HT1080 (cell line): ENCODE measurements at regions not wholly inside any gene's neighbourhood (a gene's known extent, or its start where the extent isn't known, plus 50 kb on each side); places are given as distances from the start of the nearest gene placed in this dataset.

ENCODE experiments used
- DNase-seq: peaks from one replicate; pipeline ENCODE4 v3.0.0-alpha.2; 2015; ENCODE audit warnings: low read depth

DNA sequence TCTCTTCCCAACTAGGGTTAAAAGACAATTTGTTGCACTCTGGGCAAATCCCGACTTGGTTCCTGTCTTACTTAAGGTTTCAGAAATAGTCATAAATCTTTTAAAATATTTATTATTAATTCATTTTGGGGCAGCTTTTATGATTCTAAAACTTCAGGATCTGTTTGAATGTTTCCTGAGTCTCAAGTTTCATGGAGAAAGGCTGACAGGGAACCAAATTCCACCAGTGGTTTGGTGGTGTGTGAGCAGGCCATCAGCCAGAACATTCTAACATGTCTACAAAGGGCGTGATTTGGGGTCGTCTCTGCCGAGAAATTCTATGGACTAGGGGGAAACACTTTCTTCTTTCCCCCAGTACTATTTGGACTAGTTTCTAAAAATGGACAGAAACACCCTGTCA, 366.4 kb downstream of the ZNF521 start:
- no peak for DNase-seq

DNA sequence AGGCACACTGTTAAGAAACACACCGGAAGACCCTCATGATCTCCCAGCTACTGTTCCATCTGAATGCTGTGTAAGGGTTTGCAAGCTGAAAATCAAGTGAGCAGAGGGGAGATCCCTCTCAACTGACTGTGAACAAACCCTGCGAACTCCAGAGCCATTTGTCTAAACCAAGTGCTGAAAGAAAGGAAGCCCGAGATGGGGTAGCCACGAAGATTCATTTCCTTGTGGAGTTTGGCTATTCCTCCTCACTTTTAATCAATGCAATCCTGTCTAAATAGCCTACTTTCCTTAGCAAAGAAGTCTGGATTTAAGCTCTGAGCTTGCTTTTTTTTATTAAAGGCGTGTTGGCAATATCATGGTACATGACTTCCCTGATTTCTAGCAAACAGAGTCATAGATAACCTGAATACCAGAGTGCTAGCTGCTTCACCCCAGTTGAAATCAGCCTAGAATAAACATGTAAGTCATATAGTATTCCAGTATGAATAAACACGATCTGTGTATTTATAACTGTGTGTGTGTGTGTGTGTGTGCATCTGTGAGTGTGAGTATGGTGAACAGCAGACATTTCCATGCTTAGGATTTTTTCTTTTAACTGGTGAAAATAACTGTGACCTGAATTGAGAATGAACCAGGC, 365.2 kb downstream of the ZNF521 start:
- DNase-seq: no peak

- no peak for DNase-seq
Observed at GRCh38 chr18:24987303-24988252, 364.4 kb downstream of the ZNF521 start.

- no peak for DNase-seq
Observed at GRCh38 chr18:24988253-24988840, 363.6 kb downstream of the ZNF521 start.

DNA sequence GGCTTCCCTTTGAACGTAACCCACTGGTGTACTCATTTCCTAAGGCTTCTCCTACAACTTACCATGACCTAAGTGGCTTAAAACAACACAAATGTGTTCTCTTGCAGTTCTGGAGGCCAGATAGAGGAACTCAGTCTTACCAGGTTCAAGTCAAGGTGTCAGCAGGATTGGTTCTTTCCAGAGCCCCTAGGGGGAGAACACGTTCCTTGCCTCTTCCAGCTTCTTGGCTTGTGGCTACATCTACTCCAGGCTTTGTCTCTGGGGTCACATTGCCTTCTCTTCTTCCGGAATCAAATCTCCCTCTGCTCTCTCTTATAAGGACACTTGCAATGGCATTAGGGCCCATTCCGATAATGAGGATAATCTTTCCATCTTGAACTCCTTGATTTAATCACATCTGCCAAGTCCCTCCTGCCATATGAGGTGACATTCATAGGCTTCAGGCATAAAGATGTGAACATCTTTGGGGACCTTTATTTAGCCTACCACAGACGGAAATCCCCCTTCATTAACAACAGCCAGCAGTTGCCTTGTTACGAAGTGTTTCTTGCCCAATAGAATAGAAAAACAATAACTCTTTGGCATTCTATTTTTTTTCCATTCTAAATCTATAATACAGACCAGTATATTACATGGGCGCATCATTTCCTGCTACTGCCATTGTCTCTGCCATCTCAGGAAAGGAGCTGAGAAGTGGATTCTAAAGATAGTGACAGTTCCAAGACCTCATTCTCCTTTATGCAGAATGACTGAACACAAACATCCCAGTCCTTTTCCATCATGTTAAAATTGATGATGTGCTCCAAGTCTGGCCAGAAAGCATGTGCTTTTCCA, 362.0 kb downstream of the ZNF521 start:
- DNase-seq: peak; percentile 32

DNA sequence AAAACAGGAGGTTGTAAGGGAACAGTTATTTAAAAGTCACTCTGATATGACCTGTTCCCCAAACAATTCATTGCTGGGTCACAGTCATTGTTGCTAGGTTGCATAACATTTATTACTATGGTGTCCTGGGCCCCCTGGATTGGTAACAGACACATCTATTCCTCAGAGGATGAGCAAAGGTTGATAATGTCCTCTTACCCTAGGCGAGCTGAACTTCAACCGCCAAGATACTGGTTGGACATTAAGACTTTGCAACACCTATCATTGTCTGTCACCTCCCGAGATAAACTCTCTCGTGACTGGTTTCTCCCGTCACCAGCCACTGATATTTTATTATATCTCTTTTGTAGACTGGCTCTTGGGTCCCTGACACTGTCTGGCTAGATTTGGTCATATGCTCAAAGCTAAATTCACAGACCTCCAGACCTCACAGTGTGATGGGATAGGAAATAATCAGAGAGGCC, 361.3 kb downstream of the ZNF521 start:
- no peak for DNase-seq

- peak; percentile 4 for DNase-seq
Observed at GRCh38 chr18:24991141-24992060, 360.6 kb downstream of the ZNF521 start.

DNA sequence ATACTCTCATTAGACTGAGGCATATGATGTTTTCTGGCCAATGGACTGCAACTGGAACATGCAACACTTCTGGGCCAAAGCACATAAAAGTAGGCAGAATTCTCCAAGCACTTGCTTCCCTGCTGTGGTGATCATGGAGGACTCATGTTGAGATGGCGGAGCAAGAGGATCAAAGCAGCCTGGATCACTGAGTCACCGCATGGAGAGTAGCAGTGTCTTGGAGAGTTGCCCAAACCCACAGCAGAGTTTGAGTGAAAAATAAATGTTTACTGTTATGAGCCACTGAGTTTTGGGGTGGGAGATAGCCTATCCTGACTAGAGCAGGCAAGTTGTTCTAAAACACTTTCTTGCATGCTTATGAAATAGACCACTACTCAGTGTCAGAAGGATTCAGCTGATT, 359.5 kb downstream of the ZNF521 start:
- peak; percentile 46 for DNase-seq

- no peak for DNase-seq
Observed at GRCh38 chr18:24993628-24994027, 358.3 kb downstream of the ZNF521 start.

DNA sequence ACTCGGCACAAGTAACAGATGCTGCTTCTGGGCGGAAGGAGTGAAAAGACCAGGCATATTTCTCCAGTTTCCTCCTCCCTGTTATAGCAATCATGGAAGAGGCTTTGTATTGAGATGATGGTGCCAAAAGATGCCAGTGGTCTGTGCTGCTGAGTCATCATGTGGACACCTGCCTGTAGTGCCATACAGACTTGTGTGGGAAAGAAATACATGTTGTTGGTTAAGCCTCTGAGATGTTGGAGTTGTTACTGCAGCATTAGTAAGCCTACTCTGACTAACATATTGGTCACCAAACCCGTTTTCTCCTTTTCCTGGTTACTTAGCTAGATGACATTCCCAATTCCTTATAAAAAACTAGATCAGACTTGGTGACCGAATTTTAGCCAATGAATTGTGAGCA, 356.9 kb downstream of the ZNF521 start:
- peak; percentile 99 for DNase-seq

- DNase-seq: no peak
Observed at GRCh38 chr18:24995755-24996154, 356.2 kb downstream of the ZNF521 start.

DNA sequence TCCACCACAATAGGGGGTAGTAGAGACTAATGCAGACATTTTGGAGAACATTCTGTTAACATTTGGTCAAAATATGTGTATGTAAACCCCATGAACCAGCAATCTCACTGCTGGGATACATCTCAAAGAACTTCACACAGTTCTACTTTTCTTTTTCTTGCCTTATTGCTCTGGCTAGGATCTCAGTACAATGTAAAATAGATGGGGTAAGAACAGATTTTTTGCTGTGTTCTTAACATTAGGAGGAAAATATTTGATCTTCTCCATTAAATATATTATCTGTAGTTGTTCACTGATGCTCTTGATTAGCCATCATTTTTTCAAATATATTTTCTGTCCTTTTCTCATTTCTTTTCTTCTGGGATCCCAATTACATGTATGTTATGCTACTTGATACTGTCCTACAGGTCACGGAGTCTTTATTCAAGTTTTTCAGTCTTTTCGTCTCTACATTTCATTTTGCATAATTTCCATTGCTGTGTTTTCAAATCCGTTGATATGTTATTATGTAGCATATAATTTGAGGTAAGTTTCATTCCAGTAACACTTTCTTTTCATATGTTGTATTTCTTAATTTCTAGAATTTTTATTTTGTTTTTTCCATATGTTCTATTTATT, 352.2 kb downstream of the ZNF521 start:
- no peak for DNase-seq

DNA sequence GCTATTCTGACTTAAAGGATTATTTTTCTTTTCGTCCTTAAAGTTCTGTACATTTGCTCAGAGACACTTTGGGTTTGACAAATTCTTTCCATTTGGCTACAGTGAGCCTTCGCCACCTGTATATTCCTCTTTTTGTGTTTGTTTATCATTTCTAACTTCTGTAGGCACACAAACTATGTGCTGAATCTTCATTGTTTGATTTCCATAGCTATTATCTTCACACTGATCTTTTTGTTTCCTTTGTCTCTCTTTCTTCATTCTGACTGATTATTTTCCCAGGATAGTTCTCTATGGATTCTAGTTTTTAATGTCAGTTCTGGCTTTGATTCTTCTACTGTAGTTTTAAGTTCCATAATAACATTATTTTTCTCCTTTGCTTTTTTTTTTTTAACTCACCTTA, 350.2 kb downstream of the ZNF521 start:
- no peak for DNase-seq

DNA sequence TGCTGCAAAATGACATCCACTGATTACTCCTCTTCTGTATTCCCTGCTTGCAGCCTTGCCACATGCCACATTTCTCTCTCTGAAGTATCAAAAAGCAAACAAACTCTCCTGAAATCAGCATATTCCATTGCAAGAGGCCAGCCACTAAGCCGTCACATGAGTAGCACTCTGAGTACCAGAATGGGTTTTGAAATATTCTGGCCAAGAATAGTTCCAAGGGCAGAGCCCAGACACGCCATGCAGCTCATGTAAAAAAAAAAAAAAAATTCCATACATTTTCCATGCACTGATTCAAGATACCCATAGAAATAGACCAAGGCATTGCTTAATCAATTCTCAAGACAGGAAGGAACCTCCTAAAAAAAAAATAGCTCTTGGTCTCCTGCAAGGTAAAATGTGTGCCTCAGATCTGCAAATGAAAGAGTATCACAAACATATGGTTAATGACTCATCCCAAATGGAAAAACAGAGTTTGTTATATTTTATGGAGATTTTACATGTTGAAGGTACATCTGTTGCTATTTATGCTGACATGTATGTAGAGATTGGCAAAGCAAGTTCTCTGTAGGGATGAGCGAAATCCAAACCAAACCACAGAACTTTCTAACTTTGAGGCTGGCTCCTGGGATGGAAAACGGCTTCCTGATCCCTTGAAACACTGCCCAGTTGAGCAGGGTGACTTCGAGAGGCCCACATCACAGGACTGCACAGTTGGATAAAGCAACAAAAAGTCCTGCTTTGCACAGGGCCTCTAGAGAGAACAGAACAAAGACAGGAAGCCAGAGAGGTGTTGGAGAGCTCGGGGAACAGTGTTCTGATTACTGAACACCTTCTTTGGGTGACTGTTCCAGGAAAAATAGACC, 346.2 kb downstream of the ZNF521 start:
- peak; percentile 38 for DNase-seq

DNA sequence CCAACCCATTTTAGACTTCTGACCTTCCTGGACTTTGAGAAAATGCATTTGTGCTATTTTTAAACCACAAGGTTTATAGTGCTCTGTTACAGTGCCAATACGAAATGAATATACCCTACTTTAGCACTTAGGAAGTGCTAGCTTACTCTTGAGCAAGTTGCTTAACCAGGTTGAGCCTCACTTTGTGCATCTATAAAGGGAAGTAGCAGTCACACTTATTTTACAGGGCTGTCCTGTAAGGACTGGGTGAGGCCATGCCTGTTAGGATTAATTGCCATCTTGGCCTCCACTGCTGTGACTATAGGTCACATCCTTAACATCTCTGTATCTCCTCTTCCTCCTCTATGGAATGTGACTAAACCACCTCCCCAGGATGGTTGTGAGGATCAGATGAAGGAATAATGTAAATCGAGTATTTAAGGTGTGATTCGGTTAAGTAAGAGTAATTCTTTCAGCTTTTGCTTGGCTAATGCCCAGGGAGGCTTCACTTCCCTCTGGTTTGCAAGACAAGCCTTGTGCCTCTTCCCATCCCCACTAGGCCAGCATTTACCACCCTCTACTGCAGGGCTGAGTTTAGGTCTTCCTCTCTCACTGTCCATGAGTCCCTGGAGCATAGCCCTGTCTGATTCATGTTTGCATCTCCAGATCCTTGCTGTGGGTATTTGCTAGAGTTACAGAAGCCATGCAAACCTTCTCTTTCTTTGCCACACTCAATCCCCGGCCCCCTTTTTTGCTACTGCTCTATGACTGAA, 341.2 kb downstream of the ZNF521 start:
- DNase-seq: no peak
